NCI-H774 (cell line): ENCODE measurements at regions not wholly inside any gene's neighbourhood (a gene's known extent, or its start where the extent isn't known, plus 50 kb on each side); places are given as distances from the start of the nearest gene placed in this dataset.
"Not testable (repeated sequence)": the region's sequence is repeated elsewhere in the genome, so short reads cannot be mapped to it uniquely, and the experiment has no call there.

Experiments used
- DNase-seq: peaks from one replicate; lab custom pipeline; 2025; lab: John Stamatoyannopoulos, UW

- no peak for DNase-seq
These were observed 151.4 kb upstream of the EEA1 start for GRCh38 chr12:93080452-93080851.

DNA sequence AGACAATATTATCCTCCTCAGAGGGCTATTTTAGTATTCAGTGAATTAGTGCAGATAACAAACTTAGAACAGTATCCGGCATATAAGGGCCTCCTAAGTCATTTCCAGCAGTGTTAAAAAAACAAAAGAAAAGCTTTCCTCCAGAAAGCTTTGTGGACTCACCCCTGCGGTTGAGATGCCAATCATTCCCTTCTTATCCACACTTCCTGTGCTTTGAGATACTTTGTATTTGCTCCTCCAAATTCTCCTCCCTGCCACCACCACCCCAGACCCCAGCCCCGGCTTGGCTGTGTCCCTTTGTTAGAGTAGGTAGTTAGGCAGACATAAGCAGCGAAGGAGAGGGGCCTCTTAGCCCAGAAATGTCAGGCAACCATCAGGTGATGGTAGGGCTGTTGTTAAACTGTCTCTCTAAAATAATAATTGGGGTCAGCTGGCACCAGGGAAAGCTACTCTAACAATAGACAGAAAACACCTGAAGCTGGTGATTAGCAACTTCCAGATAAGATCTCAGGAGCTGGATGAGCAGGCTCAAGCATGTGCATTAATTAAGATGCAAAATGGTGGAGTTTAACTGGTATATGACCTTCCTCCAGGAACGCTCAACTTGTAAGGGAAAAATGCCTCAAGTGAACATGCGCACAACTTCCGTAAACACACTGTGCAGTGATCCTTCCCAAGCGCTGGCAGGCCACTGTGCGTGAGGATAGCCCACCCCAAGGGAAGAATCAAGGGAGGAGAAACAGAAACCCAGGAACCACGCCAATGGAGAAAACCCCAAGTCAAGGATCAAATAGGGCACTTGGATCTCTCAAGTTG, 152.1 kb upstream of the EEA1 start:
- no peak for DNase-seq

DNA sequence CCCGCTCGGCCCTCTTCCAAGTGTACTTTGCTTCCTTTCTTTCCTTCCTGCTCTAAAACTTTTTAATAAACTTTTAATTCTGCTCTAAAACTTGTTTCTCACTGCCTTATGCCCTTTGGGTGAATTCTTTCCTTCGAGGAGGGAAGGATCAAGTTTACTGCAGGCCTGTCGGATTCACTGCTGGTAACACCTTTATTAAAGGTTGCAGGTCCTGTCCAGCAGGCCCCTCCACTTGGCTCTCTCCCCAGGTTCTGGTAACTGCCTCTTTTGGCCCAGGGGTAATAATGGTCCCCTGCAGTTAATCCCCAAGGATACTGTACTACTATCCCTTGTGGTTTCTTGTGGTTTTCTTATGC, 152.7 kb upstream of the EEA1 start:
- DNase-seq = no peak

DNA sequence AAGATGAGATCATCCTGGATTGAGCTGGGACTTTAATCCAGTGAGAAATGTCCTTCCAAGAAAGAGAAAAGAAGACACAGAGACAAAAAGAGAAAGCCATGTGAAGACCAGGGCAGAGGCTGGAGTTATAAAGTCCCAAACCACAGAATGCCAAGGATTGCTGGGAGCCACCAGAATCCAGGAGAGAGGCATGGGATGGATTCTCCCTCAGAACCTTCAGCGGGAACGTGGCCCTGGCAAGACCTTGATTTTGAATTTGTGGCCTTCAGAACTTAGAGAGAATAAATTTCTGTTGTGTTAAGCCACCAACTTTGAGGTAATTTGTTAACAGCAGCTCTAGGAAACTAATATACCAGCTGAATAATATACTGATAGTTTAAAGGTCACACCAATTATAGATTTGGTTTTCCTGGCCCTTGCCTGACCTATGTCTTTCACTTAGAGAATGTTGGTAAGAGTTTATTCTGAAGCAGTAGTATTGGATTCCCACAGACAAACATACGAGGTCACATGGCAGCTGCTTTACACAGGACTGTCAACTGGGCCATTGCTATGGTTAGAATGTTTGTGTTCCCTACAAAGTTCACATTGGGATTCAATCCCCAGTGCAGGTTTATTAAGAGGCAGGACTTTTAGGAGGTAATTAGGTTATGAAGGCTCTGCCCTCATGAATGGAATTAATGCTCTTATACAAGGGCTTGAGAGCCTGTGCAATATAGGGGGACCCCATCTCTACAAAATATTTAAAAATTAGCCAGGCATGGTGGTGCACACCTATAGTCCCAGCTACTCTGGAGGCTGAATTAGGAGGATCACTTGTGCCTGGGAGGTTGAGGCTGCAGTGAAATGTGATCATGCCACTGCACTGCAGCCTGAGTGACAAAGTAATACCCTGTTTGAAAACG, 156.5 kb upstream of the EEA1 start:
- DNase-seq = no peak

GRCh38 chr12:93086288-93086727, 157.2 kb upstream of the EEA1 start:
- no peak for DNase-seq

GRCh38 chr12:93087840-93088610, 158.9 kb upstream of the EEA1 start:
- no peak for DNase-seq

DNA sequence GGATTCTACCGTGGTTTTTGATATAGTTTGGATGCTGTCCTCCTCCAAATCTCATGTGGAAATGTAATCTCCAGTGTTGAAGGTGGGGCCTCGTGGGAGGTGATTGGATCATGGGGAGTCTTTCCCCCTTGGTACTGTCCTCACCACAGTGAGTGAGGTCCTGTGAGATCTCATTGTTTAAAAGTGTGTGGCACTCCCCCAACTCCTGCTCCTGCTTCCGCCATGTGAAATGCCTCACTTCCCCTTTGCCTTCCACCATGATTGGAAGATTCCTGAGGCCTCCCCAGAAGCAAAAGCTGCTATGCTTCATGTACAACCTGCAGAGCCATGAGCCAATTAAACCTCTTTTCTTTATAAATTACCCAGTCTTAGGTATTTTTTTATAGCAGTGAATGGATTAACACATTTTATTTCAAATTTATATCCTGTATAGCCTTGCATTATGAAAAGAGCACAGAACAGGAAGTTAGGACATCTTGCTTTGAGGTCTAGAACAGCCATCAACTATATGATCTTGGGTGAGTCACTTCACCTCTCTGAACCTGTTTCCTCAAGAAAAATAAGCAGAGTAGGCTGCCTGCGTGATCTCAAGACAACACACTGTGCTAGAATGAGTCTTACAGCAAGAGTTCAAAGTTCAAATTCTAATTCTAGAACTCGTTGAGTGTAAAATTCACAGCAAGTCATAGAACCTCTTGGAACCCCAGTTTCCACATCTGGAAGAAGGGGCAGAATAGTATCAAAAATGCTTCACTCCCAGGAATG, 160.9 kb upstream of the EEA1 start:
- no peak for DNase-seq

DNA sequence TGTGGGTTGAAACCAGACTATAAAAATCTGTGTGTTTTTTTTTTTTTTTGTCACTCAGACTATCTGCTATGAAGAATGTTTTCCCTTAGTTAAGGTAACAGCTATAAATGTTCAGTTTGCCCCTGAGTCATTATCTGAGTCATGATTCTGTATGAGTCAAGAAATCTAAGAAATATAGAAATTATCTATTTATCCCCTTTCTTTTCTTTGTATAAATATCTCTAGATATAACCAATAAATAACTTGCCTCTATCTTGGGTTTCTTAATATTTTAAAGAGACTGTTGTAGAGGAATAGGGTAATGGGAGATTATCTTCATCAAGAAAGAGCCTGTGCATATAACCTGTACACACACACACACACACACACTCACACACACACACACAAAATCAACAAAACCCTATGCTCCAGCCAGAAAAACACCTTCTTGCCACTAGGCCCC, 161.7 kb upstream of the EEA1 start:
- no peak for DNase-seq

GRCh38 chr12:93091886-93092648, 163.0 kb upstream of the EEA1 start:
- DNase-seq = no peak

DNA sequence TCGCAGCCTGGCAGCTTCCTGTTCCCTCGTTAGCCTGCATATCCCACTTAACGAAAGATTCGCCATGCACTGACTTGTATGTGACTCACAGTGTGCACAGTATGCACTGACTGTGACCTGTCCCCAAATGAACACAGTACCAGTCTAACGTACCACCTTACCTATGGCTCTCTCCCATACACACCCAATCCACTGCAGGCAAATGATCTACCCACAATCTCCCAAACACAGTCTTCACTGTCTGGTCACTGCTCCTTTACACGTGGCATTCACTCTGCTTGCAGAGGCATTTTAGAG, 163.5 kb upstream of the EEA1 start:
- no peak for DNase-seq

GRCh38 chr12:93093243-93093642, 164.1 kb upstream of the EEA1 start:
- no peak for DNase-seq

GRCh38 chr12:93094222-93094621, 165.1 kb upstream of the EEA1 start:
- not testable (repeated sequence) for DNase-seq

GRCh38 chr12:93094988-93095737, 166.1 kb upstream of the EEA1 start:
- no peak for DNase-seq

GRCh38 chr12:93097417-93097816, 168.3 kb upstream of the EEA1 start:
- DNase-seq = no peak

- peak; percentile 26 for DNase-seq
These were observed 169.0 kb upstream of the EEA1 start for GRCh38 chr12:93098077-93098476.

GRCh38 chr12:93099792-93100191, 170.7 kb upstream of the EEA1 start:
- no peak for DNase-seq

DNA sequence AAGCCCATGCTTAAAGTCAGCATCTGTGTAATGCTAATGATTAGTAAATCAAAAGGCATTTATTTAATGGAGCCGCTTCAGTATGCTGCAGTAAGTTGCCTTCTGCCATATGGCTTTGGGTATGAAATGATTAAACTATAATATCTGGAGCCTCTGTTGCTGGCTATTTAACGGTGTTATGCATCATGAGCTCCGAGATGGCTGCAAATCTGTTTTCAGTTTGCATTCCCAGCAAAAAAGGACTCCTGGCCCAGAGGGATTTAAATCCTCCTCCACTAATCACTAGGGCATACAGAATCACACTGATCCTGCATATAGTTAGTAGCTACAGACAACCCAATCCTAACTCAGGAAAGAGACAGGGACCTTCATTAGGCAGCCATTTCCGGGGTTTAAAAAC, 171.5 kb upstream of the EEA1 start:
- DNase-seq = no peak

DNA sequence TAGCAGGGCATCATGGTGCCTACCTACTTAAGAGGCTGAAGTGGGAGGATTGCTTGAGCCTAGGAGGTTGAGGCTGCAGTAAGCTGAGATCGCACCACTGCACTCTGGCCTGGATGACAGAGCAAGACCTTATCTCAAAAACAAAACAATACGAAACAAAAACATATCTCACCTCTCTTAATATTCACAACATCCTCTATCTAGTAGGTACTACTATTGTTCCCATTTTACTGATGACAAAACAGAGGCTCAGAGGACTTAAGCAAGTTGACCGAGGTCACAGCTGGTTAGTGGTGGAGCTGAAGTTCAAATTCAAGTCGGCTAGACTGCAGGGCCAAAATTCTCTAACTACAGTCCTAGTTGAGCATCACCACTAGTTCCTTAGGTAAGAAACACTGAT, 172.3 kb upstream of the EEA1 start:
- no peak for DNase-seq

DNA sequence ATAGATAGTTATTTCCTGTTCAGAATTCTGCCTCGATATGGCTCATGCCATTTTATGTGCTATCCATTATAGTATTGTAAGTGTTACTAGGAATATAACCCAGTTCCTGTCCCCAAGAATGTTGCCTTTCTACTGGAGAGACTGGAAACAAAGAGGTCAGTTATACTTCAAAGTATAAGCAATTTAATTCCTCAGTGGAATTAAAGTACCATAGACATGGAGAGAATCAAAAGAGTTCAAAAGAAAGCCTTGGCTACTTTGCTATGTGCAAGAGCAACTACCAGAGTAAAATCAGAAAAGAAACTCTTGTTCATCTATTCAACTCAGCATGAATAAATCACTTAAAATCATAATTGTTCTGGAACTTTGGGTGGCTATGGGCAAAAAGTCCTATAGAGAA, 173.2 kb upstream of the EEA1 start:
- DNase-seq = no peak

DNA sequence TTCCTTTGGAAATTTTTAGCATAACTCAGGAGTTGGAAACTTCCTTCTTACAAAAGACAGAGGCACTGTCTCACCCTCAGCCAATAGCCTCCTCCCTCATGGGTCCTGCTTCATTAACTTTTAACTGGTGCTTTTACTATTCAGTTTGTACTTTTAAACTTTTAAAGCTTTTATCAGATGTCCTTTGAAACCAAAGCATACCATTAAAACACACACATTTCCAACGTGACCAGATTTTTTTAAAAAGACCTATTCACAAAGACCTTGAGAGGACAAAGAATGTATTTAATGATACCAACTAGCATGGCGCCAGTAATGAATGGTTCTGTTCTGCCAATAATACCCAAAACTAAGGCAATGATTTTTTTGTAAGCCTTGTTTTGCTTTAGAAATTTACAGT, 173.6 kb upstream of the EEA1 start:
- DNase-seq = no peak
